GM21529 (cell line): ENCODE measurements at regions not wholly inside any gene's neighbourhood (a gene's known extent, or its start where the extent isn't known, plus 50 kb on each side); places are given as distances from the start of the nearest gene placed in this dataset.
"Not testable (repeated sequence)": the region's sequence is repeated elsewhere in the genome, so short reads cannot be mapped to it uniquely, and the experiment has no call there.

Experiments used
- ATAC-seq: cut with Tn5 transposase; IDR thresholded peaks from one replicate; pipeline ENCODE4 v1.9.1; 2021; ENCODE audit not compliant: unreplicated experiment

GRCh38 chr10:125605167-125605566, 77.8 kb downstream of the TEX36 start:
- ATAC-seq = no peak

GRCh38 chr10:125602825-125603224, 80.1 kb downstream of the TEX36 start:
- ATAC-seq = no peak

- ATAC-seq = no peak
Measured at GRCh38 chr10:125599194-125599593, 83.8 kb downstream of the TEX36 start.

GRCh38 chr10:125595911-125596310, 87.1 kb downstream of the TEX36 start:
- ATAC-seq = no peak

- ATAC-seq = no peak
Measured at GRCh38 chr10:125593644-125594043, 89.3 kb downstream of the TEX36 start.

- ATAC-seq = no peak
Measured at GRCh38 chr10:125592897-125593296, 90.1 kb downstream of the TEX36 start.

GRCh38 chr10:125591886-125592285, 91.1 kb downstream of the TEX36 start:
- ATAC-seq = no peak

- ATAC-seq = not testable (repeated sequence)
Measured at GRCh38 chr10:125588738-125589137, 94.2 kb downstream of the TEX36 start.

GRCh38 chr10:125584954-125585353, 98.0 kb downstream of the TEX36 start:
- no peak for ATAC-seq

- no peak for ATAC-seq
Measured at GRCh38 chr10:125578658-125579315, 104.2 kb downstream of the TEX36 start.

GRCh38 chr10:125575843-125576242, 107.1 kb downstream of the TEX36 start:
- ATAC-seq = no peak

GRCh38 chr10:125568156-125568555, 114.8 kb downstream of the TEX36 start:
- no peak for ATAC-seq

- no peak for ATAC-seq
Measured at GRCh38 chr10:125567529-125567928, 115.4 kb downstream of the TEX36 start.

GRCh38 chr10:125565046-125565445, 117.9 kb downstream of the TEX36 start:
- ATAC-seq = no peak

- ATAC-seq = no peak
Measured at GRCh38 chr10:125564570-125564969, 118.4 kb downstream of the TEX36 start.

- no peak for ATAC-seq
Measured at GRCh38 chr10:125562737-125563136, 120.2 kb downstream of the TEX36 start.

- ATAC-seq = no peak
Measured at GRCh38 chr10:125560947-125561346, 122.0 kb downstream of the TEX36 start.

GRCh38 chr10:125559210-125559609, 123.8 kb downstream of the TEX36 start:
- peak; percentile 78 for ATAC-seq

GRCh38 chr10:125557801-125558505, 125.0 kb downstream of the TEX36 start:
- ATAC-seq = no peak

GRCh38 chr10:125557311-125557710, 125.7 kb downstream of the TEX36 start:
- no peak for ATAC-seq

GRCh38 chr10:125556882-125557281, 126.1 kb downstream of the TEX36 start:
- no peak for ATAC-seq

GRCh38 chr10:125555743-125556142, 127.2 kb downstream of the TEX36 start:
- ATAC-seq = no peak

GRCh38 chr10:125555267-125555666, 127.7 kb downstream of the TEX36 start:
- ATAC-seq = no peak
